Adrenal gland (tissue), 5 donors: ENCODE measurements at regions not wholly inside any gene's neighbourhood (a gene's known extent, or its start where the extent isn't known, plus 50 kb on each side); places are given as distances from the start of the nearest gene placed in this dataset.

Source experiments
- POLR2A ChIP-seq, 2 donors: fragments of 450-650 bp; IDR thresholded peaks; one replicate each; pipeline ENCODE4 v1.6.1; 2017; ENCODE audit warnings: antibody characterized with exemption in 2 of 2, mild to moderate bottlenecking in 2 of 2, moderate library complexity in 1 of 2
- TF ChIP-seq, protein P1 (sequence below), 6 experiments: fragments of 450-650 bp in 4 of 6; fragments of 200-600 bp in 2 of 6; sonication (generic) in 1 of 6; IDR thresholded peaks; 1 replicate in 5 of 6; 2 replicates in 1 of 6; pipeline versions ENCODE4 v1.5.1 to v1.8.0; 2016 to 2021; ENCODE audit warnings: antibody characterized with exemption in 6 of 6, mild to moderate bottlenecking in 2 of 6, moderate library complexity in 1 of 6
- donor health status: DM: no; HTN: no; CAD: no.

DNA sequence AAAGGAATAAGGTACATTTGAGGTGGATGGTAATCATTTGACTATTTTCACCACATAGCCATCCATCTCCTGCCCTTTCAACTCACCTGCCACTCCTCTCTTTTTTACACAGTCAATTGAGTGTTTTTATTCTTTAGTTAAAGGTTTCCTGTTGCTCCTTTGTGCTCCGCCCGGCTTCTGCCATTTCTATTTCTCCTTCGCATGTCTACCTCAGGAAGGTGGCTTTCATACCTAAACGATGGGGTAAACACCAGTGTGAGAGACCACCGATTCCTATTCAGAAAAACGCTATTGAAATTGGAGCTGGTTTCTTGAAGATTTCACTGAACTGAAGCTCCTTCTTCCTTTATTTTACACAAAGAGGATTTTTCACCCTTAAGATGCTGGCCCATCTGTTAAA is 1628.0 kb upstream of the PIK3C3 start:
- TF ChIP-seq, protein P1, sequence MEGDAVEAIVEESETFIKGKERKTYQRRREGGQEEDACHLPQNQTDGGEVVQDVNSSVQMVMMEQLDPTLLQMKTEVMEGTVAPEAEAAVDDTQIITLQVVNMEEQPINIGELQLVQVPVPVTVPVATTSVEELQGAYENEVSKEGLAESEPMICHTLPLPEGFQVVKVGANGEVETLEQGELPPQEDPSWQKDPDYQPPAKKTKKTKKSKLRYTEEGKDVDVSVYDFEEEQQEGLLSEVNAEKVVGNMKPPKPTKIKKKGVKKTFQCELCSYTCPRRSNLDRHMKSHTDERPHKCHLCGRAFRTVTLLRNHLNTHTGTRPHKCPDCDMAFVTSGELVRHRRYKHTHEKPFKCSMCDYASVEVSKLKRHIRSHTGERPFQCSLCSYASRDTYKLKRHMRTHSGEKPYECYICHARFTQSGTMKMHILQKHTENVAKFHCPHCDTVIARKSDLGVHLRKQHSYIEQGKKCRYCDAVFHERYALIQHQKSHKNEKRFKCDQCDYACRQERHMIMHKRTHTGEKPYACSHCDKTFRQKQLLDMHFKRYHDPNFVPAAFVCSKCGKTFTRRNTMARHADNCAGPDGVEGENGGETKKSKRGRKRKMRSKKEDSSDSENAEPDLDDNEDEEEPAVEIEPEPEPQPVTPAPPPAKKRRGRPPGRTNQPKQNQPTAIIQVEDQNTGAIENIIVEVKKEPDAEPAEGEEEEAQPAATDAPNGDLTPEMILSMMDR (IDR thresholded peaks at IDR 0.05), result no peak
- no peak for TF ChIP-seq POLR2A (IDR thresholded peaks at IDR 0.05)
